GM10266 (cell line): ENCODE measurements at regions not wholly inside any gene's neighbourhood (a gene's known extent, or its start where the extent isn't known, plus 50 kb on each side); places are given as distances from the start of the nearest gene placed in this dataset.

Experiments
- DNase-seq: peaks from one replicate; pipeline ENCODE4 v3.0.0; 2012; ENCODE audit errors: extremely low spot score
- CTCF ChIP-seq: IDR thresholded peaks from 2 replicates; pipeline ENCODE4 v1.5.1; 2012; ENCODE audit warnings: mild to moderate bottlenecking, low read depth; ENCODE audit not compliant: control insufficient read depth, insufficient read depth; ENCODE audit errors: missing control alignments

GRCh38 chr7:51666266-51666665, 349.7 kb upstream of the COBL start:
- no peak for DNase-seq
- no peak for TF ChIP-seq CTCF

GRCh38 chr7:51665045-51665780, 348.6 kb upstream of the COBL start:
- no peak for DNase-seq
- TF ChIP-seq CTCF, result no peak

GRCh38 chr7:51660516-51660915, 343.9 kb upstream of the COBL start:
- DNase-seq, result no peak
- TF ChIP-seq CTCF, result no peak

GRCh38 chr7:51658684-51659083, 342.1 kb upstream of the COBL start:
- DNase-seq, result no peak
- TF ChIP-seq CTCF, result no peak

GRCh38 chr7:51647931-51648351, 331.3 kb upstream of the COBL start:
- TF ChIP-seq CTCF, result no peak
- no peak for DNase-seq

GRCh38 chr7:51647486-51647885, 330.9 kb upstream of the COBL start:
- no peak for TF ChIP-seq CTCF
- no peak for DNase-seq

- DNase-seq, result no peak
- no peak for TF ChIP-seq CTCF
Measured at GRCh38 chr7:51645702-51646298, 329.2 kb upstream of the COBL start.
